Upper lobe of right lung (tissue), 1 donor: ENCODE measurements at regions not wholly inside any gene's neighbourhood (a gene's known extent, or its start where the extent isn't known, plus 50 kb on each side); places are given as distances from the start of the nearest gene placed in this dataset.

Experiments used
- ATAC-seq: fragments of 200-7000 bp; cut with Tn5 transposase; one replicate; pipeline ENCODE4 v1.9.1; 2020; ENCODE audit warnings: mild to moderate bottlenecking, moderate library complexity
- DNase-seq: peaks from one replicate; pipeline ENCODE4 v3.0.0-alpha.2; 2020
- H3K27ac ChIP-seq: fragments of 200-600 bp; one replicate; pipeline ENCODE4 v1.8.0; 2022
- H3K27me3 ChIP-seq: fragments of 200-600 bp; one replicate; pipeline ENCODE4 v1.8.0; 2022; ENCODE audit warnings: mild to moderate bottlenecking
- H3K36me3 ChIP-seq: fragments of 200-600 bp; one replicate; pipeline ENCODE4 v1.8.0; 2022
- H3K4me1 ChIP-seq: fragments of 200-600 bp; one replicate; pipeline ENCODE4 v1.8.0; 2022
- H3K4me3 ChIP-seq: fragments of 200-600 bp; one replicate; pipeline ENCODE4 v1.8.0; 2022; ENCODE audit warnings: mild to moderate bottlenecking
- H3K9me3 ChIP-seq: fragments of 200-600 bp; one replicate; pipeline ENCODE4 v1.8.0; 2022
- CTCF ChIP-seq: fragments of 200-600 bp; IDR thresholded peaks from one replicate; pipeline ENCODE4 v1.8.0; 2022; ENCODE audit warnings: antibody characterized with exemption
- intact Hi-C: fragments of 100-400 bp; cut with DNase I; formaldehyde crosslinking; loops from one replicate; pipeline ENCODE4 v1.11.0; 2022
- donor health status: DM: no; HTN: yes; CAD: no; lungs with severe emphysema.

GRCh38 chr1:63152572-63152971 lies 169.8 kb upstream of the FOXD3 start:
- TF ChIP-seq CTCF, result no peak
- no peak for ATAC-seq
- H3K4me1 ChIP-seq, result no peaks in the 10 kb centered on the region
- no peak overlapping the region for H3K27ac ChIP-seq
- intact Hi-C loops, result no loop called here
- no peaks in the 10 kb centered on the region for H3K36me3 ChIP-seq
- no peaks in the 10 kb centered on the region for H3K9me3 ChIP-seq
- no peak for DNase-seq
- no peaks in the 10 kb centered on the region for H3K27me3 ChIP-seq
- H3K4me3 ChIP-seq, result no peak overlapping the region

GRCh38 chr1:63155437-63155836 lies 166.9 kb upstream of the FOXD3 start:
- DNase-seq (no peak), ATAC-seq (no peak)
- TF ChIP-seq CTCF, result no peak
- no peaks in the 10 kb centered on the region for H3K36me3 ChIP-seq
- no peaks in the 10 kb centered on the region for H3K4me1 ChIP-seq
- intact Hi-C loops, result no loop called here
- no peak overlapping the region for H3K4me3 ChIP-seq
- no peaks in the 10 kb centered on the region for H3K27me3 ChIP-seq
- H3K9me3 ChIP-seq, result no peaks in the 10 kb centered on the region
- no peak overlapping the region for H3K27ac ChIP-seq

- Histone ChIP-seq H3K9me3 (no peaks in the 10 kb centered on the region), H3K4me3 (no peak overlapping the region), H3K27me3 (no peaks in the 10 kb centered on the region), H3K27ac (no peak overlapping the region), H3K36me3 (no peaks in the 10 kb centered on the region), H3K4me1 (no peaks in the 10 kb centered on the region)
- no peak for ATAC-seq
- no peak for DNase-seq
- TF ChIP-seq CTCF, result no peak
- intact Hi-C loops, result no loop called here
These were observed 165.3 kb upstream of the FOXD3 start for GRCh38 chr1:63157085-63157484.

- ATAC-seq, result no peak
- Histone ChIP-seq H3K4me1 (no peaks in the 10 kb centered on the region), H3K9me3 (no peaks in the 10 kb centered on the region), H3K27me3 (peaks cover 8% of the 10 kb centered on the region), H3K4me3 (no peak overlapping the region), H3K36me3 (no peaks in the 10 kb centered on the region), H3K27ac (no peak overlapping the region)
- intact Hi-C loops, result no loop called here
- DNase-seq, result no peak
- no peak for TF ChIP-seq CTCF
These were observed 153.3 kb upstream of the FOXD3 start for GRCh38 chr1:63169057-63169456.

GRCh38 chr1:63173161-63173560 lies 149.2 kb upstream of the FOXD3 start:
- no peak overlapping the region for H3K4me3 ChIP-seq
- intact Hi-C loops, result no loop called here
- DNase-seq (no peak), ATAC-seq (no peak)
- no peaks in the 10 kb centered on the region for H3K4me1 ChIP-seq
- no peaks in the 10 kb centered on the region for H3K36me3 ChIP-seq
- no peak for TF ChIP-seq CTCF
- H3K9me3 ChIP-seq, result no peaks in the 10 kb centered on the region
- peaks cover 8% of the 10 kb centered on the region for H3K27me3 ChIP-seq
- no peak overlapping the region for H3K27ac ChIP-seq

GRCh38 chr1:63189677-63190076 lies 132.7 kb upstream of the FOXD3 start:
- Histone ChIP-seq H3K9me3 (no peaks in the 10 kb centered on the region), H3K27ac (no peak overlapping the region), H3K4me1 (no peaks in the 10 kb centered on the region), H3K4me3 (no peak overlapping the region), H3K27me3 (no peaks in the 10 kb centered on the region), H3K36me3 (no peaks in the 10 kb centered on the region)
- ATAC-seq (no peak), DNase-seq (no peak)
- intact Hi-C loops, result no loop called here
- TF ChIP-seq CTCF, result no peak
